Heart left ventricle (tissue), 16 donors: ENCODE measurements at regions not wholly inside any gene's neighbourhood (a gene's known extent, or its start where the extent isn't known, plus 50 kb on each side); places are given as distances from the start of the nearest gene placed in this dataset.

Experiments used
- ATAC-seq, 4 donors: fragments of 200-7000 bp; cut with Tn5 transposase; one replicate each; pipeline ENCODE4 v1.9.1; 2020 to 2022; ENCODE audit warnings: moderate library complexity in 4 of 4, mild to moderate bottlenecking in 3 of 4, moderate number of reproducible peaks in 1 of 4
- DNase-seq, 5 donors: peaks; one replicate each; pipeline ENCODE4 v3.0.0-alpha.2; 2020
- H3K27ac ChIP-seq, 12 donors: fragments of 200-600 bp; sonication (generic) in 4 of 12; one replicate each; pipeline versions ENCODE4 v1.5.0 to v1.8.0; 2016 to 2022; ENCODE audit warnings: mild to moderate bottlenecking in 2 of 12
- H3K27me3 ChIP-seq, 9 donors: fragments of 200-600 bp; sonication (generic) in 2 of 9; one replicate each; pipeline versions ENCODE4 v1.5.1 to v1.8.0; 2016 to 2022; ENCODE audit warnings: mild to moderate bottlenecking in 3 of 9
- H3K36me3 ChIP-seq, 9 donors: fragments of 200-600 bp; sonication (generic) in 2 of 9; one replicate each; pipeline versions ENCODE4 v1.5.0 to v1.8.0; 2018 to 2022; ENCODE audit warnings: mild to moderate bottlenecking in 2 of 9
- H3K4me1 ChIP-seq, 12 donors: fragments of 200-600 bp; sonication (generic) in 4 of 12; one replicate each; pipeline versions ENCODE4 v1.5.0 to v1.8.0; 2016 to 2022; ENCODE audit warnings: mild to moderate bottlenecking in 3 of 12
- H3K4me3 ChIP-seq, 12 donors: fragments of 200-600 bp; sonication (generic) in 4 of 12; one replicate each; pipeline versions ENCODE4 v1.5.0 to v1.8.0; 2017 to 2022; ENCODE audit warnings: mild to moderate bottlenecking in 9 of 12, moderate library complexity in 4 of 12
- H3K9me3 ChIP-seq, 12 donors: fragments of 200-600 bp; sonication (generic) in 4 of 12; one replicate each; pipeline versions ENCODE4 v1.5.0 to v1.8.0; 2016 to 2022; ENCODE audit warnings: mild to moderate bottlenecking in 1 of 12
- CTCF ChIP-seq, 12 donors: fragments of 200-600 bp; sonication (generic) in 4 of 12; IDR thresholded peaks; one replicate each; pipeline versions ENCODE4 v1.5.0 to v1.8.0; 2018 to 2022; ENCODE audit warnings: antibody characterized with exemption in 12 of 12, mild to moderate bottlenecking in 5 of 12
- POLR2A ChIP-seq, 2 donors: fragments of 450-650 bp; IDR thresholded peaks; one replicate each; pipeline ENCODE4 v1.6.1; 2017; ENCODE audit warnings: antibody characterized with exemption in 2 of 2, mild to moderate bottlenecking in 2 of 2, moderate library complexity in 2 of 2
- WGBS, 4 donors: extraction: QIAGEN DNeasy Blood & Tissue Kit in 2 of 4; methylation state at CpG; one replicate each; pipeline versions ENCODE4 v1.1.5 to v1.1.7; 2013 to 2018; 5-methylcytosine and 5-hydroxymethylcytosine counted together
- intact Hi-C, 10 donors: fragments of 100-400 bp; cut with DNase I; formaldehyde crosslinking; loops; one replicate each; pipeline versions ENCODE4 v1.11.1 to v1.14.2; 2022
- donor health status: ischemic (EF 13 %, LVEDD 7.1; RV severe dilation, severe dysfunction).
- donor health status: healthy with polysubstance abuse.
- donor health status: DM: no; HTN: yes; CAD: no.
- donor health status: DM: no; HTN: no; CAD: no.
- donor health status: ischemic (EF 25% LVEDD 6.9; RV normal size, moderate dysfunction).
- donor health status: ischemic (EF 25% LVEDD 5.7; RV mildly dilated, moderate dysfunction).
- donor health status: healthy.
- donor health status: DM: yes; HTN: yes; CAD: no.
- donor health status: ischemic (EF 35%, LVEDD 5.7; RV mildly dilated, moderate dysfunction).
- donor health status: nonischemic (EF 11% LVEDD 7.7; RV severe dilation, severe dysfunction).
- donor health status: DM: yes; HTN: yes; CAD: no.
- donor health status: PGD.
- donor health status: ischemic (EF 29% LVEDD 5.4; RV normal size, mild dysfunction).
- donor health status: nonischemic (EF 23%, LVEDD 6.1; RV moderate dilation, normal function).

GRCh38 chr9:135034106-135034505 lies 53.4 kb upstream of the OLFM1 start:
- intact Hi-C loops = no loop called here
- TF ChIP-seq POLR2A (IDR thresholded peaks at IDR 0.05) (no peak), CTCF (IDR thresholded peaks at IDR 0.05) (no peak)
- H3K9me3 ChIP-seq = no peaks in the 10 kb centered on the region
- no peak overlapping the region for H3K27ac ChIP-seq
- no peak for ATAC-seq
- no peaks in the 10 kb centered on the region for H3K4me1 ChIP-seq
- H3K4me3 ChIP-seq = no peak overlapping the region
- no peaks in the 10 kb centered on the region for H3K36me3 ChIP-seq
- H3K27me3 ChIP-seq = peaks cover 0 to 30% (median 4%) of the 10 kb centered on the region in 9 donors
- whole genome bisulfite sequencing, 4 donors = 78 to 87% (median 82%) methylated on average over 13 to 17 of the region's 17 CpGs
- peak in 1 of 5 donors; percentile 6 for DNase-seq

- no peak overlapping the region for H3K4me3 ChIP-seq
- WGBS, 4 donors = 85 to 88% (median 86%) methylated on average over 14 of the region's 14 CpGs
- H3K27me3 ChIP-seq = peaks cover 0 to 24% (median 4%) of the 10 kb centered on the region in 9 donors
- intact Hi-C loops = no loop called here
- no peaks in the 10 kb centered on the region for H3K36me3 ChIP-seq
- TF ChIP-seq POLR2A (IDR thresholded peaks at IDR 0.05) (no peak), CTCF (IDR thresholded peaks at IDR 0.05) (no peak)
- ATAC-seq (no peak), DNase-seq (peak in 1 of 5 donors; percentile 3)
- no peaks in the 10 kb centered on the region for H3K9me3 ChIP-seq
- no peaks in the 10 kb centered on the region for H3K4me1 ChIP-seq
- no peak overlapping the region for H3K27ac ChIP-seq
Measured at GRCh38 chr9:135035781-135036760, 51.4 kb upstream of the OLFM1 start.

DNA sequence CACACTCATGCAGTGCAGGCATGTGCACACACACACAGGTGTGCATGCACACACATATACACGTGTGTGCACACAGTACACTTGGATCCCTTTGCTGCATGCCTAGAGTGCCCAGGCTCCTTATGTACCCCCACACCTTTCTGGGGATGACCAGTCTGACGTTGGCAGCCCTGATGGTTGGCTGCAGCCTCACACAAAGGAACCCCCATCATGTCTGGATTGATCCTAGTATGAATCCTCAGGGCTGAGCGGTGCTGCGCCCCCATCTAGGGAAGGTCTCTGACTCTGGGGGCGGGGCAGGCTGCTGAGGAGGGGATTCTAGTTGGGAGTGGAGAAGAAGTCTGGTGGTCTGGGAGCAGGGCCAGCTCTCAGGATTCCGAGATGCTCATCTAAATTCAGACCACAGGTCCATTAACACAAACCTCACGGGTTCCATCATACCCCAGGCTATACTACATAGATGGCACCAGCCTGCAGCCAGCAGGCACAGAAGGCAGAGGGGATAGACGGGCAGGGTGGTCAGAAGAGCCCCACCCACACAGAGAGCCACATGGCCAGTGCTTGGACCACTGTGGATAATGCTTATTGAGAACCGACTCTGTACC lies 50.5 kb upstream of the OLFM1 start:
- ATAC-seq (no peak), DNase-seq (peak in 1 of 5 donors; percentile 9)
- H3K4me3 ChIP-seq = no peak overlapping the region
- intact Hi-C loops = no loop called here
- H3K36me3 ChIP-seq = no peaks in the 10 kb centered on the region
- no peaks in the 10 kb centered on the region for H3K9me3 ChIP-seq
- peaks cover 0 to 24% (median 4%) of the 10 kb centered on the region in 9 donors for H3K27me3 ChIP-seq
- 68 to 84% (median 78%) methylated on average over 8 to 9 of the region's 9 CpGs for WGBS, 4 donors
- H3K4me1 ChIP-seq = no peaks in the 10 kb centered on the region
- TF ChIP-seq POLR2A (IDR thresholded peaks at IDR 0.05) = no peak
- TF ChIP-seq CTCF (IDR thresholded peaks at IDR 0.05) = no peak
- no peak overlapping the region for H3K27ac ChIP-seq
